Hepatocyte (in vitro differentiated cells): ENCODE measurements at regions not wholly inside any gene's neighbourhood (a gene's known extent, or its start where the extent isn't known, plus 50 kb on each side); places are given as distances from the start of the nearest gene placed in this dataset.

Source experiments
- DNase-seq: peaks from one replicate; pipeline ENCODE4 v3.0.0-alpha.2; 2016; ENCODE audit warnings: low spot score
- H2AFZ ChIP-seq: fragments of 200-600 bp; sonication (generic); 2 replicates; pipeline ENCODE4 v1.6.0; 2016; ENCODE audit warnings: antibody characterized with exemption, mild to moderate bottlenecking
- H3K27ac ChIP-seq: fragments of 200-600 bp; sonication (generic); 2 replicates; pipeline ENCODE4 v1.5.1; 2016; ENCODE audit warnings: mild to moderate bottlenecking
- H3K27me3 ChIP-seq: fragments of 200-600 bp; sonication (generic); 2 replicates; pipeline ENCODE4 v1.6.1; 2016
- H3K36me3 ChIP-seq: fragments of 200-600 bp; sonication (generic); replicated peaks from 2 replicates; pipeline ENCODE4 v1.5.1; 2016; ENCODE audit warnings: low read depth; ENCODE audit not compliant: insufficient read depth
- H3K4me1 ChIP-seq: fragments of 200-600 bp; sonication (generic); 2 replicates; pipeline ENCODE4 v1.5.1; 2016; ENCODE audit warnings: mild to moderate bottlenecking, moderate library complexity; ENCODE audit not compliant: insufficient read depth
- H3K4me2 ChIP-seq: fragments of 200-600 bp; sonication (generic); 2 replicates; pipeline ENCODE4 v1.6.0; 2016
- H3K4me3 ChIP-seq: fragments of 200-600 bp; sonication (generic); 2 replicates; pipeline ENCODE4 v1.5.1; 2016; ENCODE audit warnings: mild to moderate bottlenecking
- H3K79me2 ChIP-seq: fragments of 200-600 bp; sonication (generic); 2 replicates; pipeline ENCODE4 v1.6.0; 2017; ENCODE audit warnings: mild to moderate bottlenecking
- H3K9me2 ChIP-seq: fragments of 200-600 bp; sonication (generic); replicated peaks from 2 replicates; pipeline ENCODE4 v1.6.0; 2017; ENCODE audit warnings: mild to moderate bottlenecking; ENCODE audit not compliant: insufficient read depth
- H3K9me3 ChIP-seq: fragments of 200-600 bp; sonication (generic); 2 replicates; pipeline ENCODE4 v1.5.1; 2016; ENCODE audit warnings: low read depth, mild to moderate bottlenecking
- H4K20me1 ChIP-seq: fragments of 200-600 bp; sonication (generic); 2 replicates; pipeline ENCODE4 v1.6.0; 2016; ENCODE audit warnings: mild to moderate bottlenecking; ENCODE audit not compliant: insufficient read depth, poor library complexity, severe bottlenecking
- EZH2 ChIP-seq: fragments of 200-600 bp; sonication (generic); IDR thresholded peaks from 2 replicates; pipeline ENCODE4 v1.6.1; 2016; ENCODE audit warnings: antibody characterized with exemption, mild to moderate bottlenecking, borderline replicate concordance
- EZH2phosphoT487 ChIP-seq: fragments of 200-600 bp; sonication (generic); IDR thresholded peaks from one replicate; pipeline ENCODE4 v1.6.1; 2018; ENCODE audit warnings: antibody characterized with exemption, mild to moderate bottlenecking, low read depth, moderate library complexity; ENCODE audit not compliant: unreplicated experiment, severe bottlenecking
- WGBS: methylation state at CpG from one replicate; pipeline ENCODE4 v1.1.6; 2016; ENCODE audit warnings: low lambda C conversion rate; ENCODE audit errors: missing lambda C conversion rate; 5-methylcytosine and 5-hydroxymethylcytosine counted together
- TF ChIP-seq, protein P1 (sequence below): fragments of 200-600 bp; sonication (generic); IDR thresholded peaks from 2 replicates; pipeline ENCODE4 v1.5.1; 2016; ENCODE audit warnings: antibody characterized with exemption, mild to moderate bottlenecking; ENCODE audit not compliant: poor library complexity

GRCh38 chr6:104010897-104011296 is 848.8 kb downstream of the HACE1 start:
- Histone ChIP-seq H3K36me3 (no peaks in the 10 kb centered on the region), H3K27me3 (no peaks in the 10 kb centered on the region), H4K20me1 (no peaks in the 10 kb centered on the region), H3K4me3 (no peak overlapping the region), H2AFZ (no peak overlapping the region), H3K4me2 (no peak overlapping the region), H3K4me1 (no peaks in the 10 kb centered on the region), H3K9me2 (no peaks in the 10 kb centered on the region), H3K79me2 (no peaks in the 10 kb centered on the region), H3K9me3 (no peaks in the 10 kb centered on the region), H3K27ac (no peak overlapping the region)
- TF ChIP-seq EZH2phosphoT487, result no peak
- TF ChIP-seq EZH2, result no peak
- TF ChIP-seq, protein P1, sequence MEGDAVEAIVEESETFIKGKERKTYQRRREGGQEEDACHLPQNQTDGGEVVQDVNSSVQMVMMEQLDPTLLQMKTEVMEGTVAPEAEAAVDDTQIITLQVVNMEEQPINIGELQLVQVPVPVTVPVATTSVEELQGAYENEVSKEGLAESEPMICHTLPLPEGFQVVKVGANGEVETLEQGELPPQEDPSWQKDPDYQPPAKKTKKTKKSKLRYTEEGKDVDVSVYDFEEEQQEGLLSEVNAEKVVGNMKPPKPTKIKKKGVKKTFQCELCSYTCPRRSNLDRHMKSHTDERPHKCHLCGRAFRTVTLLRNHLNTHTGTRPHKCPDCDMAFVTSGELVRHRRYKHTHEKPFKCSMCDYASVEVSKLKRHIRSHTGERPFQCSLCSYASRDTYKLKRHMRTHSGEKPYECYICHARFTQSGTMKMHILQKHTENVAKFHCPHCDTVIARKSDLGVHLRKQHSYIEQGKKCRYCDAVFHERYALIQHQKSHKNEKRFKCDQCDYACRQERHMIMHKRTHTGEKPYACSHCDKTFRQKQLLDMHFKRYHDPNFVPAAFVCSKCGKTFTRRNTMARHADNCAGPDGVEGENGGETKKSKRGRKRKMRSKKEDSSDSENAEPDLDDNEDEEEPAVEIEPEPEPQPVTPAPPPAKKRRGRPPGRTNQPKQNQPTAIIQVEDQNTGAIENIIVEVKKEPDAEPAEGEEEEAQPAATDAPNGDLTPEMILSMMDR, result no peak
- no peak for DNase-seq

DNA sequence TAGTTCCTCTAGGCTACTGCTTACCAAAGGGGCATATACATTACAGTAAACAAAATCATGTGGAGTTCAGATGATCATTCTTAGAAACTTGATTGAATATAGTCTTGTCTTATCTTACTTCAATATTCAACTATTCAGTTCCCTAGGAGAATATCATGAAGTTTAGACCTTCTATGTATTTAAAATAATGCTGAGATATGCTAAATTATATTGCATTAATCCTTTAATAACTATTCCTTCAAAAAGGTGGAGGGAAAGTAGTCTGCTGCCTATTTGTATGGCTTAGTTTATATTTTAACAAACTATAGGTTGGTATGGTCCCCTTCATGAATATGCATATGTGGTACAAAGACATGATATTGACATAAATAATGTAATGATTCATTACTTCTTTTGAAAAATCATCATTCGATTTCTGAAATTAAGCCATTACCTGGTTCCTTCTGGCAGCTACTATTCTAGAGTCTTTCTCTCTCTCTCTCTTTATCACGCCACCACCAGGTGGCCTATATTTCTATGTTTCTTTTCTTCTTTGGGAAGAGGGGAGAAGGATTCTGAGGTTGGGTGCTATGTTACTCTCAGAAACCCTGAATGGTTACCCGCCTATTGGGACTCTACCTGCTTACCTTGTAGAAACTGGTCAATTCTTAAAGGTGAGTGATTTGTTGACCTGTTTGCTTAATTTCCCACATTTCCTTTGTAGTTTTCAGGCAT is 855.8 kb downstream of the HACE1 start:
- no peaks in the 10 kb centered on the region for H3K36me3 ChIP-seq
- no peaks in the 10 kb centered on the region for H3K27me3 ChIP-seq
- TF ChIP-seq EZH2, result no peak
- TF ChIP-seq, protein P1, result peak; percentile 15
- no peak for TF ChIP-seq EZH2phosphoT487
- H3K9me3 ChIP-seq, result no peaks in the 10 kb centered on the region
- no peaks in the 10 kb centered on the region for H4K20me1 ChIP-seq
- WGBS, result 89% methylated on average over 3 of the region's 3 CpGs
- no peak for DNase-seq
- no peak overlapping the region for H3K4me2 ChIP-seq
- no peak overlapping the region for H2AFZ ChIP-seq
- H3K79me2 ChIP-seq, result no peaks in the 10 kb centered on the region
- H3K27ac ChIP-seq, result no peak overlapping the region
- no peak overlapping the region for H3K4me3 ChIP-seq
- no peaks in the 10 kb centered on the region for H3K9me2 ChIP-seq
- H3K4me1 ChIP-seq, result no peaks in the 10 kb centered on the region

- Histone ChIP-seq H3K4me3 (no peak overlapping the region), H3K9me3 (no peaks in the 10 kb centered on the region), H4K20me1 (no peaks in the 10 kb centered on the region), H3K4me1 (no peaks in the 10 kb centered on the region), H3K36me3 (no peaks in the 10 kb centered on the region), H3K27ac (no peak overlapping the region), H3K9me2 (no peaks in the 10 kb centered on the region), H3K79me2 (no peaks in the 10 kb centered on the region), H3K4me2 (no peak overlapping the region), H3K27me3 (no peaks in the 10 kb centered on the region), H2AFZ (no peak overlapping the region)
- WGBS, result 87% methylated on average over 1 of the region's 1 CpG
- DNase-seq, result no peak
- TF ChIP-seq EZH2, result no peak
- no peak for TF ChIP-seq EZH2phosphoT487
- TF ChIP-seq, protein P1, result no peak
These were observed 864.1 kb downstream of the HACE1 start for GRCh38 chr6:103995571-103995970.
